ENCODE measurements at regions not wholly inside any gene's neighbourhood (a gene's known extent, or its start where the extent isn't known, plus 50 kb on each side); places are given as distances from the start of the nearest gene placed in this dataset.

DNA sequence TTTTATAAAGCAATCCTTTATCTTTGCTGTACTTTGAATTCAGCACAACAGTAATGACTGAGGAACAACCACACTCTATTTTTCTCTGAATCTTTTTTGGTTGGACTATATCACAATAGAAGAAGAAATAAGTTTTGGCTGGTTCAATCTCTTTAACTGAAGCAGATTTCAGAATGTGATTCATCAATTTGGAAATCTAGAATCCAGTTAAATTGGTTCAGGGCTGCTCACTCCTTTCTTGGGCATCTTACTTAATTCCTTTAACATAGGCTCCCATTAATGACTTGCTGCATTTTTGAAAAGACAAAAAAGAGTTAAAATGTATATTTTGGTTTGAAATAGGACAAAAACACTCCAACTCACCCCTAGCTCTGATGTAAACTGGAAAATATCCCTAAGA lies 688.3 kb upstream of the NECTIN3 start:
- intact Hi-C loops (cut with micrococcal nuclease; ENCODE audit: unreplicated experiment), result no loop called here
- Histone ChIP-seq H3K4me3 (ENCODE audit: low read depth, low read length, poor library complexity, severe bottlenecking) (no peak overlapping the region), H3K4me1 (ENCODE audit: insufficient read depth, low read length, poor library complexity, severe bottlenecking) (no peaks in the 10 kb centered on the region), H3K9me3 (ENCODE audit: low read depth, low read length, poor library complexity, severe bottlenecking) (no peaks in the 10 kb centered on the region), H3K36me3 (ENCODE audit: insufficient read depth, low read length, poor library complexity, severe bottlenecking) (no peaks in the 10 kb centered on the region), H3K27ac (ENCODE audit: low read depth, low read length, poor library complexity, severe bottlenecking) (no peak overlapping the region), H3K27me3 (replicated peaks; ENCODE audit: insufficient read depth, low read depth, low read length, poor library complexity) (no peaks in the 10 kb centered on the region)
- TF ChIP-seq, protein P1, sequence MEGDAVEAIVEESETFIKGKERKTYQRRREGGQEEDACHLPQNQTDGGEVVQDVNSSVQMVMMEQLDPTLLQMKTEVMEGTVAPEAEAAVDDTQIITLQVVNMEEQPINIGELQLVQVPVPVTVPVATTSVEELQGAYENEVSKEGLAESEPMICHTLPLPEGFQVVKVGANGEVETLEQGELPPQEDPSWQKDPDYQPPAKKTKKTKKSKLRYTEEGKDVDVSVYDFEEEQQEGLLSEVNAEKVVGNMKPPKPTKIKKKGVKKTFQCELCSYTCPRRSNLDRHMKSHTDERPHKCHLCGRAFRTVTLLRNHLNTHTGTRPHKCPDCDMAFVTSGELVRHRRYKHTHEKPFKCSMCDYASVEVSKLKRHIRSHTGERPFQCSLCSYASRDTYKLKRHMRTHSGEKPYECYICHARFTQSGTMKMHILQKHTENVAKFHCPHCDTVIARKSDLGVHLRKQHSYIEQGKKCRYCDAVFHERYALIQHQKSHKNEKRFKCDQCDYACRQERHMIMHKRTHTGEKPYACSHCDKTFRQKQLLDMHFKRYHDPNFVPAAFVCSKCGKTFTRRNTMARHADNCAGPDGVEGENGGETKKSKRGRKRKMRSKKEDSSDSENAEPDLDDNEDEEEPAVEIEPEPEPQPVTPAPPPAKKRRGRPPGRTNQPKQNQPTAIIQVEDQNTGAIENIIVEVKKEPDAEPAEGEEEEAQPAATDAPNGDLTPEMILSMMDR (conservative IDR thresholded peaks at IDR 0.05; ENCODE audit: low read depth, low read length), result no peak
- TF ChIP-seq EZH2 (IDR thresholded peaks at IDR 0.05; ENCODE audit: borderline replicate concordance, low read depth, low read length, poor library complexity, severe bottlenecking), result no peak
- no TSS peak for BruUV-seq (replicated peaks)
- ChIA-PET CTCF (no interaction called here), POLR2A (ENCODE audit: low non-redundant PET) (no interaction called here)
- no peak for DNase-seq (ENCODE audit: low spot score)

DNA sequence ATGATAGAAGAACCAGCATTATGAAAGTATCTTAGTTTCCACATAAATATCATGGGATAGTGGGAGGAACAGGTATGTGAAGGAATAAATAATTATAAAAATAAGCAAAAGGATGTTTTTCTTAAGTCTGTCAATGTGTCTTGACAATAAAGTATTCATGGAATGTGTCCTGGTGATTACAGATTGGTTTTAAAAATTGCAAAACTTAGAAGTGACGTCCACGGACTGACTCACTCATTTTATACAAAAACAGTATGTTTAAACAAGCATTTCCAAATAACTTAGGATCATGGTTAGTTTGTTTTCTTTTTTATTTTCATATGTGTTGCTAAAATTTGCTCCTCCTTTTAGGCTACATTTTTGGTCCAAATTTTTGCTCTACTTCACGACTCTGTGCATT lies 687.0 kb upstream of the NECTIN3 start:
- CTCF ChIA-PET, result no interaction called here
- H3K27ac ChIP-seq (ENCODE audit: low read depth, low read length, poor library complexity, severe bottlenecking), result no peak overlapping the region
- no TSS peak for BruUV-seq (replicated peaks)
- no peaks in the 10 kb centered on the region for H3K9me3 ChIP-seq (ENCODE audit: low read depth, low read length, poor library complexity, severe bottlenecking)
- POLR2A ChIA-PET (ENCODE audit: low non-redundant PET), result no interaction called here
- H3K4me3 ChIP-seq (ENCODE audit: low read depth, low read length, poor library complexity, severe bottlenecking), result no peak overlapping the region
- intact Hi-C loops (cut with micrococcal nuclease; ENCODE audit: unreplicated experiment), result no loop called here
- no peaks in the 10 kb centered on the region for H3K27me3 ChIP-seq (replicated peaks; ENCODE audit: insufficient read depth, low read depth, low read length, poor library complexity)
- TF ChIP-seq, protein P1 (conservative IDR thresholded peaks at IDR 0.05; ENCODE audit: low read depth, low read length), result no peak
- no peak for TF ChIP-seq EZH2 (IDR thresholded peaks at IDR 0.05; ENCODE audit: borderline replicate concordance, low read depth, low read length, poor library complexity, severe bottlenecking)
- H3K36me3 ChIP-seq (ENCODE audit: insufficient read depth, low read length, poor library complexity, severe bottlenecking), result no peaks in the 10 kb centered on the region
- DNase-seq (ENCODE audit: low spot score), result no peak
- no peaks in the 10 kb centered on the region for H3K4me1 ChIP-seq (ENCODE audit: insufficient read depth, low read length, poor library complexity, severe bottlenecking)

DNA sequence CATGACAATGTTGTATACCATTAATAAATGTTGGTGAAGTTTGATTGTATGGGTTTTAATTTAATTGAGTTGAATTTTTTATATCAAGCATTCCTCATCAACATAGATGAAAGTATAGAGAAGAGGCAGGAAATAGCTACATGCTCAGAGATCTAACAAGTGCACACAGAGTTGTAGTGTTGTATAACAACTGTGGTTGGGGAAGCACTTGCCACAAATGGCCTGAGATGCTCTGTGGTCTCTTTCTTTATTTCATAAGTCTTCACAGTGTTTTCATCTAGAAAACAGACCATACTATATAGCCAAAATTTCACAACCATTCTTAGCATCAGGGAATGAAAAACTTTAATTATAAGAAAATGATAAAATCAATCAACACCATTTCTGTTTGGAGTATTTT lies 682.6 kb upstream of the NECTIN3 start:
- ChIA-PET CTCF (no interaction called here), POLR2A (ENCODE audit: low non-redundant PET) (no interaction called here)
- no TSS peak for BruUV-seq (replicated peaks)
- DNase-seq (ENCODE audit: low spot score), result no peak
- Histone ChIP-seq H3K4me3 (ENCODE audit: low read depth, low read length, poor library complexity, severe bottlenecking) (no peak overlapping the region), H3K27ac (ENCODE audit: low read depth, low read length, poor library complexity, severe bottlenecking) (no peak overlapping the region), H3K27me3 (replicated peaks; ENCODE audit: insufficient read depth, low read depth, low read length, poor library complexity) (no peaks in the 10 kb centered on the region), H3K9me3 (ENCODE audit: low read depth, low read length, poor library complexity, severe bottlenecking) (no peaks in the 10 kb centered on the region), H3K4me1 (ENCODE audit: insufficient read depth, low read length, poor library complexity, severe bottlenecking) (peaks cover 3% of the 10 kb centered on the region), H3K36me3 (ENCODE audit: insufficient read depth, low read length, poor library complexity, severe bottlenecking) (no peaks in the 10 kb centered on the region)
- intact Hi-C loops (cut with micrococcal nuclease; ENCODE audit: unreplicated experiment), result no loop called here
- TF ChIP-seq, protein P1 (conservative IDR thresholded peaks at IDR 0.05; ENCODE audit: low read depth, low read length), result no peak
- TF ChIP-seq EZH2 (IDR thresholded peaks at IDR 0.05; ENCODE audit: borderline replicate concordance, low read depth, low read length, poor library complexity, severe bottlenecking), result no peak

Data from A673 (cell line).